IMR-90 (cell line): ENCODE measurements at regions not wholly inside any gene's neighbourhood (a gene's known extent, or its start where the extent isn't known, plus 50 kb on each side); places are given as distances from the start of the nearest gene placed in this dataset.

ENCODE experiments used
- ATAC-seq: fragments of 200-7000 bp; cut with Tn5 transposase; 2 replicates; pipeline ENCODE4 v1.9.1; 2020; ENCODE audit warnings: low read depth, mild to moderate bottlenecking, moderate library complexity
- BruUV-seq: library from RNA; stranded (reverse); fragments of 400-500 nt; replicated peaks from 2 replicates; lab custom pipeline; 2021; lab: Mats Ljungman, UMichigan
- CTCF ChIA-PET: fragments of 300-600 bp; formaldehyde crosslinking; extraction: SDS; loops from one replicate; lab custom pipeline; 2021; ENCODE audit warnings: antibody characterized with exemption; lab: Yijun Ruan, JAX
- POLR2A ChIA-PET: fragments of 300-600 bp; sonication (Branson Sonifier 250); formaldehyde crosslinking; loops from one replicate; lab custom pipeline; 2022; ENCODE audit warnings: antibody characterized with exemption; ENCODE audit not compliant: unreplicated experiment; lab: Charles Lee
- DNase-seq: peaks from one replicate; pipeline ENCODE4 v3.0.0; 2013
- H2AFZ ChIP-seq: replicated peaks from 2 replicates; pipeline ENCODE3; 2013; ENCODE audit warnings: low read length, mild to moderate bottlenecking; ENCODE audit not compliant: poor library complexity
- H2AK5ac ChIP-seq: 2 replicates; pipeline ENCODE4 v1.6.1; 2013; ENCODE audit warnings: low read depth, low read length, inconsistent platforms
- H2AK9ac ChIP-seq: replicated peaks from 2 replicates; pipeline ENCODE3; 2013; ENCODE audit warnings: mild to moderate bottlenecking, low read depth, low read length, moderate library complexity; ENCODE audit not compliant: poor library complexity
- H2BK120ac ChIP-seq: 2 replicates; pipeline ENCODE4 v1.6.1; 2013; ENCODE audit warnings: low read depth, low read length, inconsistent platforms
- H2BK15ac ChIP-seq: 3 replicates; pipeline ENCODE4 v1.6.1; 2013; ENCODE audit warnings: low read depth, low read length, inconsistent platforms
- H2BK20ac ChIP-seq: 2 replicates; pipeline ENCODE4 v1.6.1; 2013; ENCODE audit warnings: low read depth, mild to moderate bottlenecking, inconsistent platforms, low read length, moderate library complexity
- H2BK5ac ChIP-seq: 2 replicates; pipeline ENCODE4 v1.6.1; 2013; ENCODE audit warnings: mild to moderate bottlenecking, low read depth, low read length, inconsistent platforms; ENCODE audit not compliant: poor library complexity, severe bottlenecking
- H3K14ac ChIP-seq: replicated peaks from 2 replicates; pipeline ENCODE4 v1.6.1; 2013; ENCODE audit warnings: low read depth, low read length, inconsistent platforms
- H3K18ac ChIP-seq: 2 replicates; pipeline ENCODE4 v1.6.1; 2013; ENCODE audit warnings: low read depth, low read length, control low read depth
- H3K23ac ChIP-seq: 2 replicates; pipeline ENCODE4 v1.6.1; 2013; ENCODE audit warnings: low read depth, low read length, inconsistent platforms
- H3K27ac ChIP-seq: 2 replicates; pipeline ENCODE4 v1.5.1; 2013; ENCODE audit warnings: mild to moderate bottlenecking, control low read depth, low read length; ENCODE audit not compliant: insufficient read depth
- H3K27me3 ChIP-seq: 2 replicates; pipeline ENCODE4 v1.6.1; 2013; ENCODE audit warnings: low read length; ENCODE audit not compliant: control insufficient read depth, insufficient read depth
- H3K36me3 ChIP-seq: 2 replicates; pipeline ENCODE4 v1.6.1; 2013; ENCODE audit warnings: low read length, mixed read lengths; ENCODE audit not compliant: control insufficient read depth, insufficient read depth
- H3K4ac ChIP-seq: 2 replicates; pipeline ENCODE4 v1.6.1; 2013; ENCODE audit warnings: low read depth, low read length, inconsistent platforms
- H3K4me1 ChIP-seq: 2 replicates; pipeline ENCODE4 v1.6.1; 2013; ENCODE audit warnings: low read length, mixed read lengths; ENCODE audit not compliant: control insufficient read depth, insufficient read depth
- H3K4me2 ChIP-seq: 2 replicates; pipeline ENCODE4 v1.6.1; 2013; ENCODE audit warnings: low read depth, mild to moderate bottlenecking, control low read depth, low read length, moderate library complexity
- H3K4me3 ChIP-seq: 2 replicates; pipeline ENCODE4 v1.5.1; 2013; ENCODE audit warnings: low read depth, mild to moderate bottlenecking, control low read depth, low read length, moderate library complexity; ENCODE audit not compliant: insufficient read depth
- H3K56ac ChIP-seq: 2 replicates; pipeline ENCODE4 v1.6.1; 2013; ENCODE audit warnings: low read length, inconsistent platforms; ENCODE audit not compliant: insufficient read depth; ENCODE audit errors: extremely low read depth
- H3K79me1 ChIP-seq, 2 experiments: 2 replicates each; pipeline ENCODE4 v1.6.1; 2013; ENCODE audit warnings: low read length in 2 of 2, inconsistent platforms in 1 of 2, low read depth in 1 of 2
- H3K9ac ChIP-seq: 2 replicates; pipeline ENCODE4 v1.6.1; 2013; ENCODE audit warnings: low read depth, low read length, control low read depth
- H3K9me1 ChIP-seq: 2 replicates; pipeline ENCODE4 v1.6.1; 2013; ENCODE audit warnings: low read length, inconsistent platforms; ENCODE audit not compliant: insufficient read depth
- H3K9me3 ChIP-seq: 2 replicates; pipeline ENCODE4 v1.6.1; 2013; ENCODE audit warnings: low read length; ENCODE audit not compliant: control insufficient read depth, insufficient read depth
- H4K20me1 ChIP-seq: 2 replicates; pipeline ENCODE4 v1.6.1; 2013; ENCODE audit warnings: low read length, inconsistent platforms; ENCODE audit not compliant: insufficient read depth
- H4K5ac ChIP-seq: 2 replicates; pipeline ENCODE4 v1.6.1; 2013; ENCODE audit warnings: mild to moderate bottlenecking, low read depth, low read length, control low read depth
- H4K8ac ChIP-seq, 2 experiments: 2 replicates each; pipeline ENCODE4 v1.6.1; 2013; ENCODE audit warnings: low read depth in 2 of 2, low read length in 2 of 2, control low read depth in 1 of 2, inconsistent platforms in 1 of 2
- H4K91ac ChIP-seq: 2 replicates; pipeline ENCODE4 v1.6.1; 2013; ENCODE audit warnings: low read depth, low read length, inconsistent platforms; ENCODE audit not compliant: insufficient read depth
- CEBPB ChIP-seq: IDR thresholded peaks from 2 replicates; pipeline ENCODE4 v1.6.1; 2012; ENCODE audit warnings: low read depth, low read length, improper control_type of control experiment
- MXI1 ChIP-seq: IDR thresholded peaks from 2 replicates; pipeline ENCODE4 v1.6.1; 2012; ENCODE audit warnings: low read depth, mild to moderate bottlenecking, low read length, moderate library complexity, borderline replicate concordance
- POLR2A ChIP-seq: IDR thresholded peaks from 2 replicates; pipeline ENCODE4 v1.6.1; 2012; ENCODE audit warnings: mild to moderate bottlenecking, low read depth, low read length
- SMC3 ChIP-seq: fragments of 150-350 bp; IDR thresholded peaks from 2 replicates; pipeline ENCODE4 v1.6.1; 2016; ENCODE audit warnings: low read depth, mild to moderate bottlenecking, antibody characterized with exemption, low read length, moderate library complexity
- WGBS, 2 experiments: methylation state at CpG; one replicate each; pipeline versions ENCODE4 v1.1.5 to v1.1.7; 2013; ENCODE audit warnings: missing lambda C conversion rate in 2 of 2; ENCODE audit not compliant: insufficient read length in 1 of 2; ENCODE audit errors: extremely low coverage in 2 of 2; 5-methylcytosine and 5-hydroxymethylcytosine counted together
- dilution Hi-C: fragments of 300-500 bp; cut with HindIII; formaldehyde crosslinking; loops from one replicate; pipeline ENCODE4 v1.14.3; 2018; ENCODE audit warnings: low sequenced_read_pairs; ENCODE audit not compliant: unreplicated experiment
- in situ Hi-C: fragments of 300-500 bp; cut with MboI; formaldehyde crosslinking; loops from 3 replicates; pipeline ENCODE4 v1.14.3; 2019; ENCODE audit warnings: low sequenced_read_pairs, inconsistent platforms, mixed read lengths
- intact Hi-C: fragments of 100-400 bp; cut with micrococcal nuclease; formaldehyde crosslinking; loops from 2 replicates; pipeline ENCODE4 v1.10.0; 2022
- TF ChIP-seq, protein P1 (sequence below): conservative IDR thresholded peaks from 2 replicates; pipeline ENCODE4 v1.5.1; 2012; ENCODE audit warnings: mild to moderate bottlenecking, low read depth, low read length, improper control_type of control experiment
- TF ChIP-seq, protein P2 (sequence below): fragments of 150-350 bp; IDR thresholded peaks from 2 replicates; pipeline ENCODE4 v1.6.1; 2017; ENCODE audit warnings: mild to moderate bottlenecking, antibody characterized with exemption, low read length, low read depth

DNA sequence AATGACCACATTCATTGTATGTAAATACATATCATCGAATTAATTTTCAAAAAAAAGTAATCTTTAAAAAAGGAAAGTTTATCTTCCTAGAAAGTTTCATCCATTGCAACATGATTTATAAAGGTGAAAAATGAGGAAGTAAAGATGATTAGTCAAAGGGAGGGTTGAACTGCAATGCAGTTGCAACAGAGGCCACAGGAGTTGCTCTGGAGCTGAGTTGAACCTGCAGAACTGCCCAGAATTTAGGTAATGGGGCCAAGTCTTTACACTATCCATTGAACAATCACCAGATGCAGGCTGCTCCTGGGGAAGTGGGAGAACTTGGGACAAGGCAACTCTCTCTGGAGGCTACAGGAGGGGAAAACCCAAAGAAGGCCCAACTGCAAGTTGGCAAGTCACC, 390.7 kb downstream of the METTL4 start:
- CTCF ChIA-PET = interaction anchor here (0.7 kb wide), 1 partner anchor 76 kb away, joined by 3 read pairs; no protein-coding TSS in a partner anchor
- no peak overlapping the region for H4K8ac ChIP-seq
- no peak overlapping the region for H3K56ac ChIP-seq

More for the DNA sequence above, 390.7 kb downstream of the METTL4 start:
- Histone ChIP-seq H3K4me1 (no peaks in the 10 kb centered on the region), H2AK5ac (no peak overlapping the region), H3K9ac (no peak overlapping the region), H3K4me2 (no peak overlapping the region), H4K20me1 (no peaks in the 10 kb centered on the region), H3K4me3 (no peak overlapping the region), H2AK9ac (no peak overlapping the region), H3K9me1 (no peaks in the 10 kb centered on the region), H4K91ac (no peak overlapping the region), H3K27me3 (no peaks in the 10 kb centered on the region), H3K14ac (no peak overlapping the region), H3K9me3 (peaks cover 2% of the 10 kb centered on the region; the same call in 1 of the 2 replicates), H3K79me1 (no peaks in the 10 kb centered on the region), H2BK20ac (no peak overlapping the region), H3K23ac (no peak overlapping the region), H2AFZ (no peak overlapping the region), H4K5ac (no peak overlapping the region), H2BK15ac (no peak overlapping the region), H3K18ac (no peak overlapping the region), H2BK5ac (no peak overlapping the region), H2BK120ac (no peak overlapping the region), H3K36me3 (no peaks in the 10 kb centered on the region), H3K4ac (no peak overlapping the region), H3K27ac (no peak overlapping the region)
- dilution Hi-C loops = no loop called here
- WGBS, 2 experiments = no CpG with 5 or more reads among the region's 1 CpG
- TF ChIP-seq, protein P1, sequence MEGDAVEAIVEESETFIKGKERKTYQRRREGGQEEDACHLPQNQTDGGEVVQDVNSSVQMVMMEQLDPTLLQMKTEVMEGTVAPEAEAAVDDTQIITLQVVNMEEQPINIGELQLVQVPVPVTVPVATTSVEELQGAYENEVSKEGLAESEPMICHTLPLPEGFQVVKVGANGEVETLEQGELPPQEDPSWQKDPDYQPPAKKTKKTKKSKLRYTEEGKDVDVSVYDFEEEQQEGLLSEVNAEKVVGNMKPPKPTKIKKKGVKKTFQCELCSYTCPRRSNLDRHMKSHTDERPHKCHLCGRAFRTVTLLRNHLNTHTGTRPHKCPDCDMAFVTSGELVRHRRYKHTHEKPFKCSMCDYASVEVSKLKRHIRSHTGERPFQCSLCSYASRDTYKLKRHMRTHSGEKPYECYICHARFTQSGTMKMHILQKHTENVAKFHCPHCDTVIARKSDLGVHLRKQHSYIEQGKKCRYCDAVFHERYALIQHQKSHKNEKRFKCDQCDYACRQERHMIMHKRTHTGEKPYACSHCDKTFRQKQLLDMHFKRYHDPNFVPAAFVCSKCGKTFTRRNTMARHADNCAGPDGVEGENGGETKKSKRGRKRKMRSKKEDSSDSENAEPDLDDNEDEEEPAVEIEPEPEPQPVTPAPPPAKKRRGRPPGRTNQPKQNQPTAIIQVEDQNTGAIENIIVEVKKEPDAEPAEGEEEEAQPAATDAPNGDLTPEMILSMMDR = no peak
- TF ChIP-seq, protein P2, sequence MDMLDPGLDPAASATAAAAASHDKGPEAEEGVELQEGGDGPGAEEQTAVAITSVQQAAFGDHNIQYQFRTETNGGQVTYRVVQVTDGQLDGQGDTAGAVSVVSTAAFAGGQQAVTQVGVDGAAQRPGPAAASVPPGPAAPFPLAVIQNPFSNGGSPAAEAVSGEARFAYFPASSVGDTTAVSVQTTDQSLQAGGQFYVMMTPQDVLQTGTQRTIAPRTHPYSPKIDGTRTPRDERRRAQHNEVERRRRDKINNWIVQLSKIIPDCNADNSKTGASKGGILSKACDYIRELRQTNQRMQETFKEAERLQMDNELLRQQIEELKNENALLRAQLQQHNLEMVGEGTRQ = no peak
- TF ChIP-seq POLR2A = no peak
- TF ChIP-seq CEBPB = no peak
- no peak for TF ChIP-seq MXI1
- TF ChIP-seq SMC3 = no peak
- in situ Hi-C loops = no loop called here
- ATAC-seq = no peak
- POLR2A ChIA-PET = interaction anchor here (0.6 kb wide), 1 partner anchor 63 kb away, joined by 3 read pairs; no protein-coding TSS in a partner anchor
- no TSS peak for BruUV-seq
- DNase-seq = no peak
- intact Hi-C loops = no loop called here
